HEK293 (cell line): ENCODE measurements at regions not wholly inside any gene's neighbourhood (a gene's known extent, or its start where the extent isn't known, plus 50 kb on each side); places are given as distances from the start of the nearest gene placed in this dataset.

Experiments
- CTCF ChIA-PET: fragments of 350-600 bp; formaldehyde crosslinking; extraction: SDS; loops from one replicate; lab custom pipeline; 2021; ENCODE audit warnings: antibody characterized with exemption; lab: Yijun Ruan, JAX
- POLR2A ChIA-PET: fragments of 300-600 bp; formaldehyde crosslinking; extraction: SDS; loops from one replicate; lab custom pipeline; 2020; ENCODE audit warnings: antibody characterized with exemption, inconsistent platforms; lab: Yijun Ruan, JAX
- H3K27ac ChIP-seq: fragments of 200-500 bp; sonication (Bioruptor generic); 2 replicates; pipeline ENCODE4 v1.5.1; 2014; ENCODE audit warnings: low read depth, low read length, control low read depth, inconsistent platforms; ENCODE audit errors: extremely low read depth
- H3K36me3 ChIP-seq, 2 experiments: fragments of 200-500 bp in 1 of 2; sonication (Bioruptor generic) in 1 of 2; 1 replicate in 1 of 2; 2 replicates in 1 of 2; pipeline ENCODE4 v1.5.1; 2014 to 2017; ENCODE audit warnings: inconsistent platforms in 2 of 2, low read length in 2 of 2; ENCODE audit not compliant: control insufficient read depth in 2 of 2, insufficient read depth in 1 of 2
- H3K4me1 ChIP-seq: fragments of 200-500 bp; sonication (Bioruptor generic); 2 replicates; pipeline ENCODE4 v1.5.1; 2014; ENCODE audit warnings: mild to moderate bottlenecking, low read length, inconsistent platforms; ENCODE audit not compliant: control insufficient read depth, insufficient read depth
- H3K4me3 ChIP-seq: 2 replicates; pipeline ENCODE4 v1.5.1; 2011; ENCODE audit warnings: low read depth, mild to moderate bottlenecking, control low read depth, low read length, moderate library complexity
- H3K9me3 ChIP-seq: fragments of 200-500 bp; sonication (Bioruptor generic); 2 replicates; pipeline ENCODE4 v1.5.1; 2014; ENCODE audit warnings: low read depth, low read length, inconsistent platforms; ENCODE audit not compliant: control insufficient read depth, insufficient read depth
- AEBP2 ChIP-seq: fragments of 450-650 bp; formaldehyde crosslinking; IDR thresholded peaks from 2 replicates; pipeline ENCODE4 v1.5.1; 2016; ENCODE audit warnings: missing biosample characterization, missing genetic modification characterization, borderline replicate concordance
- EGR2 ChIP-seq: fragments of 450-650 bp; formaldehyde crosslinking; IDR thresholded peaks from 2 replicates; pipeline ENCODE4 v1.5.1; 2016; ENCODE audit warnings: low read depth, missing biosample characterization, missing genetic modification characterization
- KLF8 ChIP-seq: fragments of 450-650 bp; formaldehyde crosslinking; IDR thresholded peaks from 2 replicates; pipeline ENCODE4 v1.5.1; 2016; ENCODE audit warnings: missing biosample characterization, missing genetic modification characterization
- PRDM10 ChIP-seq: fragments of 450-650 bp; formaldehyde crosslinking; IDR thresholded peaks from 2 replicates; pipeline ENCODE4 v1.5.1; 2016; ENCODE audit warnings: missing biosample characterization, missing genetic modification characterization
- PRDM6 ChIP-seq: fragments of 450-650 bp; formaldehyde crosslinking; IDR thresholded peaks from 2 replicates; pipeline ENCODE4 v1.5.1; 2017; ENCODE audit warnings: missing biosample characterization, missing genetic modification characterization
- REST ChIP-seq: fragments of 450-650 bp; formaldehyde crosslinking; IDR thresholded peaks from 2 replicates; pipeline ENCODE4 v1.5.1; 2016; ENCODE audit warnings: missing biosample characterization, missing genetic modification characterization
- YY1 ChIP-seq: fragments of 450-650 bp; formaldehyde crosslinking; IDR thresholded peaks from 2 replicates; pipeline ENCODE4 v1.5.1; 2018; ENCODE audit warnings: missing biosample characterization, missing genetic modification characterization
- ZBTB48 ChIP-seq: fragments of 450-650 bp; formaldehyde crosslinking; IDR thresholded peaks from 2 replicates; pipeline ENCODE4 v1.5.1; 2016; ENCODE audit warnings: missing biosample characterization, missing genetic modification characterization
- ZNF112 ChIP-seq: fragments of 450-650 bp; formaldehyde crosslinking; IDR thresholded peaks from 2 replicates; pipeline ENCODE4 v1.5.0; 2017; ENCODE audit warnings: missing biosample characterization, missing genetic modification characterization
- ZNF121 ChIP-seq: fragments of 450-650 bp; formaldehyde crosslinking; IDR thresholded peaks from 2 replicates; pipeline ENCODE4 v1.5.1; 2016; ENCODE audit warnings: missing biosample characterization, missing genetic modification characterization
- ZNF221 ChIP-seq: fragments of 450-650 bp; formaldehyde crosslinking; IDR thresholded peaks from 2 replicates; pipeline ENCODE4 v1.5.1; 2017; ENCODE audit warnings: missing biosample characterization, missing genetic modification characterization, borderline replicate concordance
- ZNF335 ChIP-seq: fragments of 450-650 bp; formaldehyde crosslinking; conservative IDR thresholded peaks from 2 replicates; pipeline ENCODE4 v1.5.1; 2016; ENCODE audit warnings: missing biosample characterization, missing genetic modification characterization
- ZNF423 ChIP-seq: fragments of 450-650 bp; formaldehyde crosslinking; IDR thresholded peaks from 2 replicates; pipeline ENCODE4 v1.5.1; 2016; ENCODE audit warnings: missing biosample characterization, missing genetic modification characterization
- ZNF560 ChIP-seq: fragments of 450-650 bp; formaldehyde crosslinking; IDR thresholded peaks from 2 replicates; pipeline ENCODE4 v1.5.1; 2017; ENCODE audit warnings: missing biosample characterization, missing genetic modification characterization, borderline replicate concordance
- ZNF571 ChIP-seq: fragments of 450-650 bp; formaldehyde crosslinking; IDR thresholded peaks from 2 replicates; pipeline ENCODE4 v1.5.0; 2017; ENCODE audit warnings: missing biosample characterization, missing genetic modification characterization
- ZNF580 ChIP-seq: fragments of 450-650 bp; formaldehyde crosslinking; IDR thresholded peaks from 2 replicates; pipeline ENCODE4 v1.5.1; 2016; ENCODE audit warnings: missing biosample characterization, missing genetic modification characterization
- ZNF623 ChIP-seq: fragments of 450-650 bp; formaldehyde crosslinking; IDR thresholded peaks from 2 replicates; pipeline ENCODE4 v1.5.1; 2016; ENCODE audit warnings: missing biosample characterization, missing genetic modification characterization
- ZNF76 ChIP-seq: fragments of 450-650 bp; formaldehyde crosslinking; IDR thresholded peaks from 2 replicates; pipeline ENCODE4; 2016; ENCODE audit warnings: low read depth, missing biosample characterization, missing genetic modification characterization, borderline replicate concordance
- ZNF837 ChIP-seq: fragments of 450-650 bp; formaldehyde crosslinking; IDR thresholded peaks from 2 replicates; pipeline ENCODE4 v1.5.1; 2016; ENCODE audit warnings: missing biosample characterization, missing genetic modification characterization
- ZSCAN4 ChIP-seq: fragments of 450-650 bp; formaldehyde crosslinking; IDR thresholded peaks from 2 replicates; pipeline ENCODE4 v1.5.1; 2017; ENCODE audit warnings: missing biosample characterization, missing genetic modification characterization

GRCh38 chr4:79576429-79576753 is 168.4 kb upstream of the GK2 start (continued):
- no peak for TF ChIP-seq EGR2 (tag by site-specific recombination)
- TF ChIP-seq ZNF112 = no peak
- no peak for TF ChIP-seq ZNF121 (tag by site-specific recombination)
- no peak for TF ChIP-seq ZNF76 (tag by site-specific recombination)
- no peak for TF ChIP-seq PRDM6
- 0 out of 2 replicates have a peak, but pooled peaks have one; percentile 14 for TF ChIP-seq ZSCAN4 (tag by site-specific recombination)
- TF ChIP-seq ZNF221 (tag by site-specific recombination) = no peak
- no peak for TF ChIP-seq ZNF580 (tag by site-specific recombination)
- TF ChIP-seq PRDM10 = no peak
- TF ChIP-seq ZNF837 (tag by site-specific recombination) = no peak
- no peak for TF ChIP-seq ZBTB48
- no peak for TF ChIP-seq ZNF423 (tag by site-specific recombination)
- TF ChIP-seq REST (tag by site-specific recombination) = no peak
- no peak for TF ChIP-seq ZNF335 (tag by site-specific recombination)
- no peak for TF ChIP-seq YY1 (tag by site-specific recombination)
- TF ChIP-seq ZNF560 = no peak

- CTCF ChIA-PET = interaction anchor here (0.6 to 0.9 kb wide), 5 partner anchors 13 to 623 kb away, joined by 3 to 4 read pairs (median 3); no protein-coding TSS in a partner anchor
- no peak overlapping the region for H3K27ac ChIP-seq
- H3K36me3 ChIP-seq = no peaks in the 10 kb centered on the region
- POLR2A ChIA-PET = no interaction called here
- H3K9me3 ChIP-seq = no peaks in the 10 kb centered on the region
- H3K4me3 ChIP-seq = no peak overlapping the region
- TF ChIP-seq KLF8 (tag by site-specific recombination) (no peak), AEBP2 (tag by site-specific recombination) (no peak), ZNF623 (no peak), ZNF571 (no peak)
- no peaks in the 10 kb centered on the region for H3K4me1 ChIP-seq
These were observed 167.8 kb upstream of the GK2 start for GRCh38 chr4:79575709-79576428.
